NCI-H2081 (cell line): ENCODE measurements at regions not wholly inside any gene's neighbourhood (a gene's known extent, or its start where the extent isn't known, plus 50 kb on each side); places are given as distances from the start of the nearest gene placed in this dataset.

ENCODE experiments used
- DNase-seq, 2 experiments: peaks; one replicate each; lab custom pipeline; 2025; lab: John Stamatoyannopoulos, UW

GRCh38 chr20:6956056-6956455 lies 188.6 kb downstream of the BMP2 start:
- no peak for DNase-seq

- DNase-seq: no peak
These were observed 189.1 kb downstream of the BMP2 start for GRCh38 chr20:6956574-6956973.

GRCh38 chr20:6959900-6960312 lies 192.4 kb downstream of the BMP2 start:
- peak in 1 of 2 experiments; percentile 16 for DNase-seq

- DNase-seq: no peak
These were observed 199.2 kb downstream of the BMP2 start for GRCh38 chr20:6966721-6967120.

- no peak for DNase-seq
These were observed 207.4 kb downstream of the BMP2 start for GRCh38 chr20:6974838-6975237.

GRCh38 chr20:6975311-6975710 lies 207.8 kb downstream of the BMP2 start:
- DNase-seq: no peak

- DNase-seq: no peak
These were observed 208.8 kb downstream of the BMP2 start for GRCh38 chr20:6976106-6976900.

GRCh38 chr20:6979621-6980020 lies 212.1 kb downstream of the BMP2 start:
- DNase-seq: no peak

- DNase-seq: no peak
These were observed 225.5 kb downstream of the BMP2 start for GRCh38 chr20:6993011-6993410.

- DNase-seq: no peak
These were observed 226.0 kb downstream of the BMP2 start for GRCh38 chr20:6993511-6993910.

GRCh38 chr20:6994452-6994851 lies 227.0 kb downstream of the BMP2 start:
- DNase-seq: no peak

GRCh38 chr20:6998909-6999308 lies 231.4 kb downstream of the BMP2 start:
- DNase-seq: no peak

- DNase-seq: no peak
These were observed 231.9 kb downstream of the BMP2 start for GRCh38 chr20:6999381-6999780.

GRCh38 chr20:7003598-7003997 lies 236.1 kb downstream of the BMP2 start:
- no peak for DNase-seq

GRCh38 chr20:7004801-7005200 lies 237.3 kb downstream of the BMP2 start:
- no peak for DNase-seq

GRCh38 chr20:7010527-7010926 lies 243.0 kb downstream of the BMP2 start:
- DNase-seq: no peak

- DNase-seq: no peak
These were observed 247.8 kb downstream of the BMP2 start for GRCh38 chr20:7015257-7015656.

- no peak for DNase-seq
These were observed 255.1 kb downstream of the BMP2 start for GRCh38 chr20:7022597-7022996.

GRCh38 chr20:7025635-7026034 lies 258.1 kb downstream of the BMP2 start:
- DNase-seq: no peak

GRCh38 chr20:7029019-7029418 lies 261.5 kb downstream of the BMP2 start:
- no peak for DNase-seq

GRCh38 chr20:7031222-7031621 lies 263.7 kb downstream of the BMP2 start:
- DNase-seq: no peak

GRCh38 chr20:7038029-7038428 lies 270.5 kb downstream of the BMP2 start:
- DNase-seq: no peak

- DNase-seq: no peak
These were observed 290.1 kb downstream of the BMP2 start for GRCh38 chr20:7057611-7058010.

- no peak for DNase-seq
These were observed 311.3 kb downstream of the BMP2 start for GRCh38 chr20:7078804-7079203.
